Nephron (organoid): ENCODE measurements at regions not wholly inside any gene's neighbourhood (a gene's known extent, or its start where the extent isn't known, plus 50 kb on each side); places are given as distances from the start of the nearest gene placed in this dataset.
A peak's percentile ranks its signal among the peaks of the same experiment; 100 is the strongest.

Experiments
- H3K27ac Mint-ChIP-seq, 3 experiments: 2 replicates each; pipeline ENCODE4 v1.8.0; 2020; ENCODE audit warnings: mixed read lengths in 3 of 3, mild to moderate bottlenecking in 2 of 3, moderate library complexity in 1 of 3
- H3K27me3 Mint-ChIP-seq: 2 replicates; pipeline ENCODE4 v1.8.0; 2021; ENCODE audit warnings: low read depth, mild to moderate bottlenecking, moderate library complexity, mixed read lengths
- H3K36me3 Mint-ChIP-seq: 2 replicates; pipeline ENCODE4 v1.8.0; 2020; ENCODE audit warnings: low read depth, mixed read lengths
- H3K4me1 Mint-ChIP-seq: 2 replicates; pipeline ENCODE4 v1.8.0; 2020; ENCODE audit warnings: mixed read lengths
- H3K4me3 Mint-ChIP-seq, 3 experiments: 2 replicates each; pipeline ENCODE4 v1.8.0; 2020; ENCODE audit warnings: mild to moderate bottlenecking in 3 of 3, mixed read lengths in 3 of 3, moderate library complexity in 2 of 3
- H3K9me3 Mint-ChIP-seq: 2 replicates; pipeline ENCODE4 v1.8.0; 2020; ENCODE audit warnings: mixed read lengths
- TF ChIP-seq, protein P1 (sequence below), 3 experiments: fragments of 200-600 bp; sonication (generic); IDR thresholded peaks; one replicate each; pipeline ENCODE4 v1.5.0; 2021; ENCODE audit warnings: antibody characterized with exemption in 3 of 3; ENCODE audit not compliant: unreplicated experiment in 3 of 3

- Mint-ChIP-seq H3K4me1 (peaks cover 37% of the 10 kb centered on the region), H3K36me3 (no peaks in the 10 kb centered on the region), H3K27ac (no peak overlapping the region), H3K9me3 (peaks cover 3% of the 10 kb centered on the region), H3K27me3 (peaks cover 5% of the 10 kb centered on the region), H3K4me3 (no peak overlapping the region)
- TF ChIP-seq, protein P1, sequence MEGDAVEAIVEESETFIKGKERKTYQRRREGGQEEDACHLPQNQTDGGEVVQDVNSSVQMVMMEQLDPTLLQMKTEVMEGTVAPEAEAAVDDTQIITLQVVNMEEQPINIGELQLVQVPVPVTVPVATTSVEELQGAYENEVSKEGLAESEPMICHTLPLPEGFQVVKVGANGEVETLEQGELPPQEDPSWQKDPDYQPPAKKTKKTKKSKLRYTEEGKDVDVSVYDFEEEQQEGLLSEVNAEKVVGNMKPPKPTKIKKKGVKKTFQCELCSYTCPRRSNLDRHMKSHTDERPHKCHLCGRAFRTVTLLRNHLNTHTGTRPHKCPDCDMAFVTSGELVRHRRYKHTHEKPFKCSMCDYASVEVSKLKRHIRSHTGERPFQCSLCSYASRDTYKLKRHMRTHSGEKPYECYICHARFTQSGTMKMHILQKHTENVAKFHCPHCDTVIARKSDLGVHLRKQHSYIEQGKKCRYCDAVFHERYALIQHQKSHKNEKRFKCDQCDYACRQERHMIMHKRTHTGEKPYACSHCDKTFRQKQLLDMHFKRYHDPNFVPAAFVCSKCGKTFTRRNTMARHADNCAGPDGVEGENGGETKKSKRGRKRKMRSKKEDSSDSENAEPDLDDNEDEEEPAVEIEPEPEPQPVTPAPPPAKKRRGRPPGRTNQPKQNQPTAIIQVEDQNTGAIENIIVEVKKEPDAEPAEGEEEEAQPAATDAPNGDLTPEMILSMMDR (IDR thresholded peaks at IDR 0.05; ENCODE audit: unreplicated experiment in 3 of 3): no peak
These were observed 111.5 kb upstream of the ATP6AP2 start for GRCh38 chrX:40469316-40469715.

DNA sequence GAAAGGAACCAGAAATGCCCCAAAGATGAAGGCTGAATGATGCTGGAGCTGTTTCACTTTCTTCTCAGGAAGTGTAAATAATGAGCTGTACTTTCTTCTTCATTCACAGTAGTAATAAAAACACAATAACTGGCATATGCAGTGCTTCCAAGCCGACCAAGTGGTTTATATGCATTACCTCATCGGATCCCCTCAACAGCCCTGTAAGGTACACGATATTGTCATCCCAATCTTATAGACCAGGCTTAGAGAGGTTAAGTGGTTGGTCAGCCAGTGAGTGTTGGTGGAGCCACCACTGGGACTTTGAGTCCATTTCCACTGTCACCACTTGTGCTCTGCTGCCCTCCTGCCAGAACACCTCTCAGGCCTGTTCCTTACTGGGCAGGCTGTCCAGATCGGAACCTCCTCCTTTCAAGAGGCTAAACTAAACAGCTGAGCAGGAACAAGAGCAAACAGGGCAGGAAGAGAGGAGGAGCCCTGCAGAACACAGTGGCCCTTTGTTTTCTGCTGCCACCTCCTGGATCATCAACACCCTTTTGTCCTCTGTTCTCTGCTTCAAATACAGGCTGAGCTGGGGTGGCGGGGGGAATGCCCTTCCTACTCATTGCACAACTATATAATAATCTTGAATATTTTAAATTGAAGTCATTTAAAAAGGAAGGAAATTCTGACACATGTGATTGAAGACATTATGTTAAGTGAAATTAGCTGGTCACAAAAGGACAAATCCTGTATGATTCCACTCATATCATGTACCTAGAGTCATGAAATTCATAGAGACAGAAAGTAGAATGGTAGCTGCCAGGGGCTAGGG is 112.5 kb upstream of the ATP6AP2 start:
- peaks cover 5% of the 10 kb centered on the region for H3K27me3 Mint-ChIP-seq

DNA sequence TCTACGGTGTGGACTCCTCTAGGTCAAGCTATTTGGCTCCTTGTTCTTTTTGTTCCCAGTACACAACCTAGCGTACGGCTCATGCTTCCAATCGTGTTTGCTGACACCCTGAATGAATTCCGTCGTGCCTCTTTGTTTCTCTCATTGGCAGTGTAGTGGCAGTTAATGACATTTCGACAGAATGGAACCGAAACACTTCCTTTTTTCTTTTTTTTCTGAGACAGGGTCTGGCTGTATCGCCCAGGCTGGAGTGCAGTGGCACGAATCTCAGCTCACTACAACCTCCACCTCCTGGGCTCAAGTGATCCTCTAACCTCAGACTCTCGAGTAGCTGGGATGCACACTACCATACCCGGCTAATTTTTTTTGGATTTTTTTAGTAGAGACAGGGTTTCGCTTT is 113.3 kb upstream of the ATP6AP2 start:
- TF ChIP-seq, protein P1 (IDR thresholded peaks at IDR 0.05; ENCODE audit: unreplicated experiment in 3 of 3): no peak
- Mint-ChIP-seq H3K4me1 (peaks cover 35% of the 10 kb centered on the region), H3K27me3 (peaks cover 5% of the 10 kb centered on the region), H3K4me3 (no peak overlapping the region), H3K36me3 (no peaks in the 10 kb centered on the region), H3K27ac (no peak overlapping the region), H3K9me3 (peaks cover 10% of the 10 kb centered on the region)

More for the DNA sequence above, 112.5 kb upstream of the ATP6AP2 start:
- peaks cover 6% of the 10 kb centered on the region for H3K9me3 Mint-ChIP-seq
- H3K36me3 Mint-ChIP-seq: no peaks in the 10 kb centered on the region
- H3K4me3 Mint-ChIP-seq: no peak overlapping the region
- H3K4me1 Mint-ChIP-seq: peaks cover 34% of the 10 kb centered on the region
- peak overlapping the region in 1 of 3 experiments; percentile 41 for H3K27ac Mint-ChIP-seq
- TF ChIP-seq, protein P1 (IDR thresholded peaks at IDR 0.05; ENCODE audit: unreplicated experiment in 3 of 3): peak in 2 of 3 experiments; percentile 2 to 50

- Mint-ChIP-seq H3K27me3 (peaks cover 5% of the 10 kb centered on the region), H3K4me3 (no peak overlapping the region)
These were observed 114.8 kb upstream of the ATP6AP2 start for GRCh38 chrX:40465735-40466551.

DNA sequence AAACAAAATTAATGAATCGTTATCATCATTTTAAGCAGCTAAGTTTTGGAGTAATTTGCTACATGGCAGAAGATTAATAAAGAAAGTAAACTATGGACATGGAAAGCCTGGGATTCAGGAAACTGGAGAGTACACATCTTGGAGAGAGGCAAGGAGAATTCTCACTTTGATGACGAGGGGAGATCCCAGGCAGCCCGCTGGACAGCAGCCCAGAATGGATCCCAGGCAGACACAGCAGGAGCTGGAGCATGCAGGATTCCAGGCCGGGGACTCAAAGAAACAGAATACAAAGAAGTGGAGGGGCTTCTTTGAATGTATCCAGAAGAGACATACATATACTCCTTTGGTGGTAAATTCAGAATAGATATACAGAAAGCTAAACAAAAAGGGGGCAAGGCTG is 118.0 kb upstream of the ATP6AP2 start:
- Mint-ChIP-seq H3K27me3 (peaks cover 10% of the 10 kb centered on the region), H3K4me3 (no peak overlapping the region), H3K27ac (peak overlapping the region in 2 of 3 experiments; percentile 3 to 28), H3K4me1 (peaks cover 16% of the 10 kb centered on the region), H3K9me3 (peaks cover 16% of the 10 kb centered on the region), H3K36me3 (no peaks in the 10 kb centered on the region)
- TF ChIP-seq, protein P1 (IDR thresholded peaks at IDR 0.05; ENCODE audit: unreplicated experiment in 3 of 3): no peak

More at GRCh38 chrX:40465735-40466551, 114.8 kb upstream of the ATP6AP2 start:
- Mint-ChIP-seq H3K4me1 (peaks cover 24% of the 10 kb centered on the region), H3K27ac (peak overlapping the region in 1 of 3 experiments; percentile 65), H3K36me3 (no peaks in the 10 kb centered on the region), H3K9me3 (peaks cover 8% of the 10 kb centered on the region)
- TF ChIP-seq, protein P1 (IDR thresholded peaks at IDR 0.05; ENCODE audit: unreplicated experiment in 3 of 3): no peak
